Stimulated activated CD4-positive, alpha-beta T cell treated with anti-CD3 and anti-CD28 coated beads, Interleukin-1b, Interleukin-23, amount 100 ng/mL, for 1 hour (primary cell): ENCODE measurements at regions not wholly inside any gene's neighbourhood (a gene's known extent, or its start where the extent isn't known, plus 50 kb on each side); places are given as distances from the start of the nearest gene placed in this dataset.

Source experiments
- DNase-seq, 2 donors: peaks; one replicate each; pipeline ENCODE4 v3.0.0-alpha.2; 2020; ENCODE audit warnings: low read depth in 2 of 2

DNA sequence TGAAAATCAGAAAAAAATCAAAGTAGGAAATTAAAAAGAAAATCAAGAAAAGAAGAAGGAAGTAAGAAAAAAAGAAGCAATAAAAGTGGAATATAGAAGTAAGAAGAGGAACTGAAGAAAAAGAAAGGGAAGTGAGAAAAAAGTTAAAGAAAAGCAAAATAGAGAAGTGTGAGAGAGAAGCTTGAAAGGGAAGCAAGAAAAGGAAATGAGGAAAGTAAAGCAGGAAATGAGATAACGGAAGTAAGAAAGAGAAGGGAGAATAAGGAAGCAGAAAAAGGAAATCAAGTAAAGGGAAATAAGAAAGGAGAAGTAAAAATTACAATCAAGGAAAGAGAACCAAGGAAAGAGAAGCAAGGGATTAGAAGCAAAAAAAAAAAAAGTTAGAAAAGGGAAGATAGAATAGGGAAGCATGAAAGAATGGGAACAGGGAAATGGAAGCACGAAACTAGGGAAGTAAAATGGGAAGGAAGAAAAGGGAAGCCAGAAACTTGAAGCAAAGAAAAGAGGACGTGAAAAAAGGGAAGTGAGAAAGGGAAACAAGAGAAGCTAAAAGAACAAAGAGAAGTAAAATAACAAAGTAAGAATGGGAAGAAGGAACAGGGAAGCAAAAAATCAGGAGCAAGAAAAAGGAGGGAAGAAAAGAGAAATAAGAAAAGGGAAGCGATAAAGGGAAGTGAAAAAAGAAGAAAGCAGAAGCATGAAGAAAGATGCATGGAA, 243.3 kb upstream of the NCKAP5 start:
- DNase-seq = no peak

DNA sequence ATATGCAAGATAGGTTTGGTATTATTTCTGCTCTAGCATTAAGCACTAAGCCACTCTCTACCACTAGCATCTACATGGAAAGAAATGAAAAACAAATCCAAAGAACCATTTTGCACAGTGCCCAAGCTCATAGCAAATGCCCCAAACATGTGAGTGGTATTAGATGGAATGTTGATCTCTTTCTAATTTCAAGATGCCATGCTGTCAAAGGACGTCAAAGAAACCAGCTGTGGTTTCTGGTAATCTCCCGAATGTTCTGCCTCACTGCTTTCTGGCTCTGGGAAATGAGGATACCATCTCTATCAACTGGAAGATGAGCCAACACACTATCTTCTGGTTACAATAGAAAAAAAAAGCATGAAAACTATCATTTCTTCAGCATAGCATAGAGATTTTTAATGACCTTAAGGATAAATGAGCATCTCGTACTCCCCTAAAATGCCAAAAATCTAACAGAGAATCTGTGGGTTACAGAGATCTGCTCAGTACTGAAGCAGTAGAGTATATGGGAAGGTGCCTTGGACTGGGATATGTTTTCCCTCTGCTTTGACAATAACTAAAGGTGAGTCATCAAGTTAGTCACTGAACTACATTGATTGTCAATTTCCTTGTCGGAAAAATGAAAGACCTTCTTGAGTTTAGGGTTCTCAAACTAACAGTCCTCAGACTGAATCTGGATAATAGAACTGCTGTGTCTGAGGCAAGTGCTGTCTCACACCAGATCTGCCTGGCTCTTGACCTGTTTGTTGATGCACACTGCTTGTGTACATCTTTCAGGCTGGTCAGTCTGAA, 244.8 kb upstream of the NCKAP5 start:
- DNase-seq = no peak

DNA sequence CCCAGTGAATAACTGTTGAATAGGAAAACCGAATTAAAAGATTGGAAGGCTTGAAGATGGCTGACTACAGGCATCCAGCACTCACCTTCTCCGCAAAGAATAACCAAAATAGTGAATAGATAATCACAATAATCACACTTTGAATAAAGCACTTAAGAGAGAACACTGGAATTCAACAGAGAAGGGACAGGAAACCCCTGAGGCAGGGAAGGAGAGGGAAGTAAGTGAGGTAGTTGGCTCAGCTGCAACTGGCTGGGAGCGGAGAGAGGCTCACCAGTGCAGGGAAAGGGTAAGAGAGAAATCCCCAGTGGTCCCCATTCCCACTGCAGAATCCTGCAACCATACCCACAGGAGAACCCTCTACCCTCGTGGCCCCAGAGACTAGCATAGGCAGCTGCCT, 246.6 kb upstream of the NCKAP5 start:
- no peak for DNase-seq

DNA sequence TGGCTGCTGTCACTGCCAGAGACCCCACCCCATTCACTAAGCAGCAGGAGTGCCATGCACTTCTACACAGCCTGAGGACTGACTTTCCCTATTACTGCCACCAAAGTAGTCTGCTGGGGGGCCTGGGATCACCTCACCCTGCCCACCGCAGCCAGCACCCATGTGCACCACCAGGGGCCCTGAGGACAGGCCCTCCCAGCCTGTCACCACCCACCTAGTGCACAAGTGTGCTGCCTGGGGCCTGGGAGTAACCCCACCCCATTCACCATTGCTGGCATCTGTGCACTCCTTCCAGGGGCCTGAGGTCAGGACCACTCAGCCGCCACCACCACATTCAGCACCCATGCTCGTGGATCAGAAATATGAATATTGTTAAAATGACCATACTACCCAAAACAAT, 247.8 kb upstream of the NCKAP5 start:
- no peak for DNase-seq

DNA sequence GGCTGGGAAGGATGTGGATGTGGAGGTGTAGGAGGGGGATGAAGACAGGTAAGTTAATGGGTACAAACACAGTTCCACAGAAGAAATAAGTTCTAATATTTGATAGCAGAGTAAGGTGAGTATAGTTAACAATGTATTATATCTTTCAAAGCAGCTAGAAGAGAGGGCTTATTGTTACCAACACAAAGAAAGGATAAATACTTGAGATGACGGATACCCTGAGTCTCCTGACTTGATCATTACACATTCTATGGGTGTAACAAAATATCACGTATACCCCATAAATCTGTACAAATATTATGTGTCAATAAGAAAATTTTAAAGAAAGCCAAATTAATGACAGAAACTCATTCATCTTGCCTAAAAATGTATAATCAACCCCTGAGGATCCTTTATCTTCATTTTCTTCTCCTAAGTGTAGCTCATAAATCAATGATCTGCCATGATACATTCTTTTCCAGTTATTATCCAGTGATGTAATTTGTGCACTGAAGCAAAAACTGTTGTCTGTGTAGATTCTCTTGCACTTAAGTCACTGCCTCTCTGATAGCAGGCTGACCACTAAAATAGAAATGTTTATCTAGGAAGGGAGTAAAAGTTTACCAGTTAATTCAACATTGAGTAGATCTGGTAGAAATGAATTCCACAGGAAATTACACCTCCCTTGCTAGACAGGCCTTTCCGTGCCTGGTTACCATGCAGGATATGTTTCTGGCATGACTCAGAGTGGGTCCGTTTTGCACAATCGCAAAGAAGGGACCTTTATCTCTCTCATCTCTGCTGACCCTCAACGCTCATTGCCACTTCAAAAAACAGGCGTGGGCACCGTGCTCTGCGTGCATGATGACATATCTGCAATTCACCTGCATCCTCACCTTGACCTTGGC, 249.7 kb upstream of the NCKAP5 start:
- no peak for DNase-seq

DNA sequence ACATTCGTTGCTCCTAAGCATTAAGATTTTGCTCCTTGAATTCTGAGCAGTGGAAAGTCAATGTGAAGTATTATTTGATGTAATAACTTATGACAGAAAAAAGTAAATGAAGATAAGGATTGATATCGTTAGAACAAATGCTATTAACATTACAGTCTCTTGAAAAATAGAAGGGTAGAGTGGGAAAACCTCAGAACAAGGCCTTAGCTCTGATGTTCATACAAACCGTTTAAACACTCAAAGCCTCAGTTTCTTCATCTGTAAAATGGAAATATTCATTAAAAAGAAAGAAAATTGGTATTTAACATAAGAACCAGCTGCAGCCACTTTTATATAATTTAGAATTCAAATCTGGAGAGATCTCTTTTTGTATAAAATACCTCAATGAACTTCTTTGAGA, 250.4 kb upstream of the NCKAP5 start:
- DNase-seq = no peak

DNA sequence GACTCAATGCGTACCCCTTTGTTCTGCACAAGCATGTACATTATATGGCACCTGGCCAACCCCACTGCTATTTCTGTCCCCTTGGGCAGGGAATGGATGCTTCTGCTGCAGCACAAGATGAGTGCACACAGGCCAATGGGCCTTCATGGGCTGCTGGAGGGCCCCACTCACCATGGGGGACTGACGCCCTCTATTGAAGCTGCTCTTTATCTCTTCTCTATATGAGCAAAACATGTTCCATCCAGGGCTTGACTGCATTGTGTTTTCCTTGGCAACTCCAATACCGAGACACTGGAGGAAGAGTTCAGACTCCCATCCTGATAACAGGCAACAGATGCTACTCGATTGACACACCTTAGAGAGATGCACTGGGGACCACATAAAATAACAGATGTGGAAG, 251.6 kb upstream of the NCKAP5 start:
- no peak for DNase-seq

DNA sequence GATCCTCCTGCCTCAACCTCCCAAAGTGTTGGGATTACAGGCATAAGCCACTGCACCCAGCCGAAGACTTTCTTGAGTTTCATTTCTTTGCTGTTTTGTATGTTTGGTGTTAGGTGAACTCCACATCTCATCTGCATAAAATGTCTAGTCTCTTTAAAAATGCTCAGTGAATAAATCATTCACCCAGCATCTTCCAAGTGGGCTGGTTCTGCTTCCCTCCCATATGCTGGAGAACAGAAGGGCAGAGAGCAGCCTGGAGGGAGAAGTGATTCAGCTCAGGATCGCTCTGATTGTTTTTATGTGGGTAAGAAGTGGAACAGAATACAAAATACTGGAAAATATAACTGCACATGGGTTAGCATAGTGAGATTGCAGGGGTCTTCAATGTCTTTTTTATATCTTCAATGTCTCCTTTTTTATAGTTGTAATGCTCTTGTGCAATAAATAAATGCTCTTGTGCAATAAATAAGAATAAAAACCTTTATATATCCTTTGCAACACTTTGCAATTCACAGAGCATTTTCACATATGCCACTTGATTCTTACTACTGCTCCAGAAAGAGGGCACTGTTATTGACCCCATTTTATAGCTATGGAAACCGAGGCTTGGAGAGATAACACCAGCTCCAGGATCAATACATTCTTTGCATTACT, 253.0 kb upstream of the NCKAP5 start:
- DNase-seq = no peak

DNA sequence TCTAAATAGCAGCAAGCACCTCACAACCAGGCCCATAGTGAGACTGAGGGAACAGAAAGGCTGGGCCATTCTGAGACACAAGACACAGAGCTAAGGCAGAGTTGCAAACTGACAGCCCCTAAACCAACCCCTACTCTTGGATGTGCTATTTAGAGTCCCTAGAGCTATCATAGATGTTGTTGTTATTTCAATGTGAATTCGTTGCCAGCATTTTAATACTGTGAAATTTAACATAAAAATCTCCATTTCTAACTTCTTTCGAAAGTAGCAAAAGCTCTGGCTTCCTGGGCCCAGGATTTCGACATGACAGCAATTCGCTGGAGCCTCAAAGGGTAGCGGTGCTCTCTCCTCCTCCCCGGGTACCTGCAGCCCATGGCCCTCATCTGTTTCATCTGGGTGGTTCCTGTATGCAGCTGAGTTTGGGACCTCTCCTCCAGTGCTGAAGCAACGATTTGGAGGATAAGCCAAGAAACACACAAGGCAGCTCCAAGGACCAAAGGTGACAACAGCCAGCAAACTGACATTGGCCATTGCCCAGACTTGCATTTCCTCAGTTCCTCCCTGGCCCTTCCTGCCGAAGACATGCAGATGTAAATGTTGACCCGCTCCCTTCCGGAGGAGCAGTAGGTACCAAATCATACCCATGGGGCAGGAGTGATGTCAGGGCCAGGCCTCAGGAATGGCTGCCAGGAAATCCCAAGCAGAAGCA, 254.4 kb upstream of the NCKAP5 start:
- no peak for DNase-seq

DNA sequence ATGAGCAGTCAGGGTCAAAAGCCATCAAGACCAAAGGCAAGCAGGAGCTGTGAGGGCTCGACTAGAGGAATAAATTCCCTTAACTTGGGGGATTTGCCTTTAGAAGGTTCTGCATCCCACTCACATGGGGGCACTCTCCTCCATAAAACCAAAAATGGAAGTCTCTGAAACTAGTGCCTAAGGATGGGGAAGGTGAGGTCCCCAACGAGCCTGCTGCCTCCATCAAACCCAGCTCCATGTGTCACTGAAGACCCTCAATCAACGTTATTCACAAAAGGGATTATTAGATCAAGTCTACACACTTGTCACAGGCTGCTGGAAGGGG, 254.9 kb upstream of the NCKAP5 start:
- no peak for DNase-seq

DNA sequence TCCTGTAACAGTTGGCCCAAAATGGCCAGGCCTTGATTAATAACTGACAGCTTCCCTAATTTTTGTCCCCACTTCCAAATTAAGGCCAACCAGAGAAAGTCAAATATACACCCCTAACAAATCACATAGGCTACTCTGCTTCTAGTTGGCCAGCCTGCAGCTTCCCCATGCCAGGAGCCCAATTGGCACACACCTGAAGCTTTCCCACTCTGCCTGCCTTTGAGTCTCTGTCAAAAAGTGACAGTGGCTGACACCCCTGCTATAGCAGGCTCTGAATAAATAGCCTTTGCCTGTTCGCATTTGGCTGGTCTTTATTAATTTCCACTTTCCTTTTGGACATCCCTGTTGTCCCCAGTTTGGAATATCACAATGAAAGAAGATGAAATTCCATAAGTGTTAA, 256.6 kb upstream of the NCKAP5 start:
- no peak for DNase-seq

DNA sequence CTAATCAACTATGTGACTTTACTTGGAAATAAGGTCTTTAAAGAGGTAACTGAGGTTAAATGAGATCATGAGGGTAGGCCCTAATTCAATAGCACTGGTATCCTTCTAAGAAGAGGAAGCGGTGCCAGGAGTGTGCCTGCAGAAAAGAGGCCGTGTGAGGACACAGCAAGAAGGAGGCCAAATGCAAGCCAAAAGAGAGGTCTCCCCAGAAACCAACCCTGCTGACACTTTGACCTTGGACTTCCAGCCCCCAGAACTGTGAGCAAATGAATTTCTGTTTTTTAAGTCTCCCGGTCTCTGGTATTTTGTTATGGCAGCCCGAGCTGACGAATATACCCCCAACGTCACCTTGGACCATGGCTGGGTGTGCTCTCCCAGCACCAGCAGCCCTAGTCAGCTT, 257.5 kb upstream of the NCKAP5 start:
- DNase-seq = no peak

DNA sequence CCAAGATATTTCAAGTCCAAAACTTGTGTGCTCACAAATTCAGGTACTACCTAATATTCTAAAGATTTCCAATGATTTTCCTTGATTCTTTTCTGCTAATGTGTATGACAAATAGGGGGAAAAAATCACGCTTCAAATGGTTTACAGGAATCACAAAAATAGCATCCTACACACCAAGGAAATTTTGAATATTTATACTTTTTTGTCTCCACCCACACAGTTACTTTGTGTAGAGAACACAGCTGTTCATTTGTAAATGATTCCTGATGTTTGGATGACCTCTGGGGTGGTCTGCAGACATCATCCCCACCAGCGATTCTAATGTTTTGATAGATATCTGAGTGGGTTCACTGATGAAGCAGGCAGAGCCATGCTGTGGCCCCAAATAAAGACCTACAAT, 260.6 kb upstream of the NCKAP5 start:
- DNase-seq = no peak

DNA sequence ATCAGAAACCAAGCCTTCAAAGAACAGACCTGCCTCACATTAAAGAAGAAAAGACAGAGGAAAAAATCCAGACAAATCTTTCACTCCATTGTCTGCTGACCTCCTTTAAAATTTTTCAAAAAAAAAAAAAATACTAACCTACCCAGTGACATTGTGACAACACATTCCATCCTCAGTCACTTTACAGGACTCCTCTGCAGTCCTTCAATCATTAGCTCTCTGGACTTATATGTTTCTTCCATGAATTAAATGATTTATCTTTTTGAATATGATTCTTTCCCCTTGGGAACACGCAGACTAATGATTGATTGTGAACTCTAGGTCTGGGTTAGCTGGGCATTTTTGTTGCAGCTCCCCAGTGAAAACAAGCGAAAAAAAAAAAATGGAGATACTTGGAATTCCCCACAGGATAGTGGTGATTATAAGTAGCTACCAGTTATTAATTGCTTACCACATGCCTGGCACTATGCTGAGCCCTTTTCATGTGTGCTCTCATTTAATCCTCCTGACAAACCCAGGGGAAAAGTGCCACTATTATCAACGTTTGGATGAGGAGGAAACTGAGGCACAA, 261.3 kb upstream of the NCKAP5 start:
- no peak for DNase-seq

DNA sequence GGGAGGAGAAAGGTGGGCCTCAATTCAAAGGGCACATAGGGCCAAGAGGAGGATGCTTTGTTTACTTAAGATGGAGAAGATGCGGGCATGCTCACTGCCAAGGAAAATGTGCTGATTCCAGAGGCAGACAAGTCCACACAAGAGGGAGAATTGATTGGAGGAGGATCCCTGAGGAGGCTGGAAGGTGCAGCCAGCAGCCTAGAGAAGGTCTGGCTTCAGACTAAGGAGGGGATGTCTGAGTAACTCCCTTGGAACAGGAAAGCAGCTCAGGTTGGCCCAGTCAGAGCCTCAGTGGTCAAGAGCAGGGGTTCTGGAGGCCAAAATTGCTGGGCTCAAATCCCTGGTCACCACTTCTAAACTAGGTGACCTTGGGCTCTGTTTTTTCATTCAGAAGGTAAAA, 265.5 kb upstream of the NCKAP5 start:
- DNase-seq = no peak

DNA sequence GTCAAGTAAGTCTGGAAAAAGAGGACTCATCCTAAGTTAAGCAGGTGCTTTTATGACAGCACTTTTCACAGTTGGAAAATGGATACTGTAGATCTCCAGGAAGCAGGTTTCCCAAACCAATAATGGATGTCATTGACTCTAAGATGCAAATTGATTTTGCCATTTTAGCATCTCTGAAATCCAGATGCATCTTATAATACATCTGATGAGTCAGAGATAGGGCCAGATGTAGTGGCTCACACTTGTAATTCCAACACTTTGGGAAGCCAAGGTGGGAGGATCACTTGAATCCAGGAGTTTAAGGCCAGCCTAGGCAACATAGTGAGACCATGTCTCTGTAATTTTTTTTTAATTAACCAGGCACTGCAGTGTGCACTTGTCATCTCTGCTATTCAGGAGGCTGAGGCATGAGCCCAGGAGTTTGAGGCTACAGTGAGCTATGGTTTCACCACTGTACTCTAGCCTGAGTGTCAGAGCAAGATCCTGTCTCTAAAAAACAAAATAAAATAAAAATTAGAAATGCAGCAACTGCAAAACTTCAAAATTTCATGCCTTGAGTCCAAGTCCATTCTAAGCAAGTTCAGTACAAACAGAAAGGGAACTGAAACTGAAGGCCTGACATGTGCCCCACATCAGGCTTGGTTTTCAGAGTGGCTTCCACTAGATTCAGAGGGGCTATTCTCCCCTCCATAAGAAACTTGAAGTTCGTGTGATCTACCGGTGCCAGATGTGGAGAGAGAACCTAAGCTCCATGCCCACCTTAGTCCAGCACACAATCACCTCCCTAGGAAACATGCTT, 267.8 kb upstream of the NCKAP5 start:
- DNase-seq = no peak

DNA sequence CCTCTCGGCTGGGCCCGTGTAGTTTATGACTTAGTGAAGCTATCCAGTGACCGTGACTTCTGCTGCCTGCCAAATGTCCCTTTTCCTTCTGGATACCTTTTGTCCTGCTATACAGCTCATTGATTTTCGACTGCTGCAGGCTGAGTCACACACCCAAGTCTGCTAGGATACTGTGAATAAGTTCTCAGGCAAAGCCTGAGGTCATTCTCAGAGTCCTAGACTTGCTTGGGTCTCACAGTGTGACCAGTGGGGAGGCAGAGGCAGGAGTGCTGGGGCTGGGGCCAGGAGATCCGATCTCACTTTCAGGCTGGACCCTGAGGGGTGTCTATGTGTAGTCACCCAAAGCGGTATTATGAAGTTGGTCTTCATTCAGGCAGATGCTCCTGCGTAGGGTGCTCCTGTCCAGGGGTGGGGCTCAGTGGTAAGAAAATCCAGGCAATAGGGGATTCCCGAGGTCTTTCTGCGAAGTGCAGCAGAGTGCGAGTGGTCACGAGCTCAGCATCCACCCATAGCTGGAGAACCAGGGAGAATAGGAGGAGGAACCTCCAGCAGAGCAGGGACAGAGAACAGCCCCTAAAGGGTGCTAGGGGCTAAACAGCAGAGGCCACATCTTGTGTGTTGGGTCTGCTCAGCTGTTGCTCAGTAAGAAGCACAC, 268.6 kb upstream of the NCKAP5 start:
- DNase-seq = no peak

DNA sequence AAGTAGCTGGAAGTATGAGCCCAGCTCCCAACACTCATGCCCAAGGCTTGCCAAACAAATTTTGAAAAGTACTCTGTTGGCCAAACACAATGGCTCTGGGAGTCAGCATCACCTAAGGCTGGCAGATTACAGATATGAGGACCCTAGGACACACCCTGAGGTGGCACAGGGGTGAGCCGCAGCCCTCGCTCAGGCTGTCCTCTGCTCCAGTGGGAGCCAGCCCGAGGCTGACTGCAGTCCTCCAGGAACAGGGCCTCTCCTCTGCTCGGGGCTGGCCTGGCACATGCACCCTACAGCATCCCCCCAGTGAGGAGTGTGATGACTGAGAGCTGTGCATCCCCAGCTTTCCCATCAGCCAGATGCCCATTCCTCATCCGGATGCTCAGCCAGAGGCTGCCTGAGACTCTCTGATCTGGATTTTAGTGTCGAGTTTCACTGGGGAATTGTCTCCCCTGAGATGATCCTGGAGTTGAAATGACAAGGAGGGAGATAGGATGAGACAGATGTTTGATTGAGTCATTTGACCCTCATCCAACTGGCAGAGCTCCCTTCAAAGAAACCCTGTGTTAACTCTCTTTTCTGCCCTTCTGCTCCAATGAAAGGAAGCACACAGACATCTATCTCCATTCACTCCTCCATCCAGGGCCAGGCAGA, 269.3 kb upstream of the NCKAP5 start:
- DNase-seq = no peak

DNA sequence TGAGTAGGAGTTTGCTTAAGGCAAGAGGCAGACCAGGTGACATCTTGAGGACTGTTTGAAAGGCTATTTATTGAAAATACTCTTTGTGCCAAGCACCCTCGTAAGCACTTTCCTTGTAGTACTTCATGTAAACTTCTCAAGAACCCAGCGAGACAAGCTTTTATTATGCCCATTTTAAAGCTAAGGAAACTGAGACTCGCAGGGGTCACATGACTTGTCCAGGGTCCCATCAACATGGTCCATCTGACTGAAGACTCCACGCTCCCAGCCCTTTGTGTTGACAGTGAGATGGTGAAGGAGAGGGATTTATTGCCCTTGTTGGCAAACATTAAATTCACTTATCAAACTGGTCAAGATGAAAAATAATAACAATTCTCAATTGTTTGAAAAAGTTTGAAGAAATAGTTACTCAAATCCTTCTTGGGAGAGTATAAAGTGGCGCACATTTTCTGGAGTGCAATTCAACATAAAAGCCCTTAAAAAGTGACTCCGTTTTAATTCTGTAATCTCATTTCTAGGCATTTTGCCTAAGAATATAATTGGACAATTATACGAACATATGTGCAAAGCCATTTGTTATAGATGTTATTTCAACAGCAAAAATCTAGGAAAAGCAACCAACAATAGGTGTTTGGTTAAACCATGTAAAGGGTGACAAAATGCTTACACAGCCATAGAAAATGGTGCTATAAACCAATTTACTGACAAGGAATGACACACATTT, 270.5 kb upstream of the NCKAP5 start:
- DNase-seq = no peak
